ENCODE measurements at regions not wholly inside any gene's neighbourhood (a gene's known extent, or its start where the extent isn't known, plus 50 kb on each side); places are given as distances from the start of the nearest gene placed in this dataset.

GRCh38 chr9:90975781-90976538, 174.3 kb downstream of the SYK start:
- ATAC-seq (ENCODE audit: poor library complexity) = no peak
- no peak for DNase-seq
- intact Hi-C loops (cut with DNase I) = no loop called here

GRCh38 chr9:90979138-90979551, 177.5 kb downstream of the SYK start:
- ATAC-seq (ENCODE audit: poor library complexity) (no peak), DNase-seq (no peak)
- intact Hi-C loops (cut with DNase I) = no loop called here

GRCh38 chr9:90979639-90980038, 178.0 kb downstream of the SYK start:
- ATAC-seq (ENCODE audit: poor library complexity) (no peak), DNase-seq (no peak)
- intact Hi-C loops (cut with DNase I) = no loop called here

GRCh38 chr9:90981726-90982125, 180.1 kb downstream of the SYK start:
- DNase-seq = no peak
- no peak for ATAC-seq (ENCODE audit: poor library complexity)
- intact Hi-C loops (cut with DNase I) = no loop called here

- ATAC-seq (ENCODE audit: poor library complexity) (no peak), DNase-seq (no peak)
- intact Hi-C loops (cut with DNase I) = no loop called here
These were observed 181.8 kb downstream of the SYK start for GRCh38 chr9:90983394-90983793.

GRCh38 chr9:90985631-90986030, 184.0 kb downstream of the SYK start:
- ATAC-seq (ENCODE audit: poor library complexity) = no peak
- intact Hi-C loops (cut with DNase I) = no loop called here
- DNase-seq = no peak

GRCh38 chr9:90986161-90986560, 184.5 kb downstream of the SYK start:
- intact Hi-C loops (cut with DNase I) = no loop called here
- DNase-seq (no peak), ATAC-seq (ENCODE audit: poor library complexity) (no peak)

- DNase-seq = no peak
- intact Hi-C loops (cut with DNase I) = no loop called here
- no peak for ATAC-seq (ENCODE audit: poor library complexity)
These were observed 185.9 kb downstream of the SYK start for GRCh38 chr9:90987566-90987965.

- DNase-seq = no peak
- no peak for ATAC-seq (ENCODE audit: poor library complexity)
- intact Hi-C loops (cut with DNase I) = no loop called here
These were observed 186.7 kb downstream of the SYK start for GRCh38 chr9:90988318-90988717.

- DNase-seq (no peak), ATAC-seq (ENCODE audit: poor library complexity) (no peak)
- intact Hi-C loops (cut with DNase I) = no loop called here
These were observed 190.3 kb downstream of the SYK start for GRCh38 chr9:90991953-90992352.

- intact Hi-C loops (cut with DNase I) = no loop called here
- no peak for DNase-seq
- ATAC-seq (ENCODE audit: poor library complexity) = no peak
These were observed 193.9 kb downstream of the SYK start for GRCh38 chr9:90995516-90995915.

GRCh38 chr9:90996154-90997065, 194.8 kb downstream of the SYK start:
- ATAC-seq (ENCODE audit: poor library complexity) = no peak
- DNase-seq = no peak
- intact Hi-C loops (cut with DNase I) = no loop called here

GRCh38 chr9:90998573-90998972, 197.0 kb downstream of the SYK start:
- no peak for ATAC-seq (ENCODE audit: poor library complexity)
- DNase-seq = no peak

GRCh38 chr9:90999425-91000397, 198.1 kb downstream of the SYK start:
- intact Hi-C loops (cut with DNase I) = no loop called here
- no peak for ATAC-seq (ENCODE audit: poor library complexity)

More at GRCh38 chr9:90998573-90998972, 197.0 kb downstream of the SYK start:
- intact Hi-C loops (cut with DNase I) = no loop called here

GRCh38 chr9:91001146-91001611, 199.6 kb downstream of the SYK start:
- intact Hi-C loops (cut with DNase I) = no loop called here
- DNase-seq (no peak), ATAC-seq (ENCODE audit: poor library complexity) (no peak)

More at GRCh38 chr9:90999425-91000397, 198.1 kb downstream of the SYK start:
- DNase-seq = no peak

- intact Hi-C loops (cut with DNase I) = no loop called here
- no peak for DNase-seq
- no peak for ATAC-seq (ENCODE audit: poor library complexity)
These were observed 202.9 kb downstream of the SYK start for GRCh38 chr9:91004484-91004883.

GRCh38 chr9:91004992-91005391, 203.4 kb downstream of the SYK start:
- intact Hi-C loops (cut with DNase I) = no loop called here
- no peak for DNase-seq
- no peak for ATAC-seq (ENCODE audit: poor library complexity)

GRCh38 chr9:91006046-91006445, 204.4 kb downstream of the SYK start:
- DNase-seq = no peak
- no peak for ATAC-seq (ENCODE audit: poor library complexity)
- intact Hi-C loops (cut with DNase I) = no loop called here

- DNase-seq (no peak), ATAC-seq (ENCODE audit: poor library complexity) (no peak)
- intact Hi-C loops (cut with DNase I) = no loop called here
These were observed 206.9 kb downstream of the SYK start for GRCh38 chr9:91008568-91008967.

All from Right ventricle myocardium superior (tissue), 1 donor.